GM06990 (cell line): ENCODE measurements at regions not wholly inside any gene's neighbourhood (a gene's known extent, or its start where the extent isn't known, plus 50 kb on each side); places are given as distances from the start of the nearest gene placed in this dataset.

ENCODE experiments used
- DNase-seq: peaks from one replicate; pipeline ENCODE4 v3.0.0-alpha.2; 2011; ENCODE audit not compliant: insufficient read length; ENCODE audit errors: extremely low read depth
- H3K27me3 ChIP-seq: replicated peaks from 2 replicates; pipeline ENCODE4 v1.6.0; 2011; ENCODE audit warnings: low read length; ENCODE audit not compliant: control insufficient read depth, insufficient read depth
- H3K36me3 ChIP-seq: 2 replicates; pipeline ENCODE4 v1.5.1; 2011; ENCODE audit warnings: low read length; ENCODE audit not compliant: control insufficient read depth, insufficient read depth
- H3K4me3 ChIP-seq: replicated peaks from 2 replicates; pipeline ENCODE4 v1.5.1; 2011; ENCODE audit warnings: low read depth, mild to moderate bottlenecking, control low read depth, low read length
- CTCF ChIP-seq: IDR thresholded peaks from 2 replicates; pipeline ENCODE4 v1.5.1; 2011; ENCODE audit warnings: low read length, control low read depth, mild to moderate bottlenecking, inconsistent platforms; ENCODE audit not compliant: insufficient read depth, poor library complexity, severe bottlenecking

- Histone ChIP-seq H3K36me3 (no peaks in the 10 kb centered on the region), H3K27me3 (no peaks in the 10 kb centered on the region), H3K4me3 (no peak overlapping the region)
- DNase-seq, result no peak
- TF ChIP-seq CTCF, result no peak
Observed at GRCh38 chr2:58574873-58575272, 333.7 kb upstream of the FANCL start.

GRCh38 chr2:58572731-58573130 is 331.6 kb upstream of the FANCL start:
- Histone ChIP-seq H3K4me3 (no peak overlapping the region), H3K27me3 (no peaks in the 10 kb centered on the region), H3K36me3 (no peaks in the 10 kb centered on the region)
- no peak for TF ChIP-seq CTCF
- DNase-seq, result no peak

- peak; percentile 78 for TF ChIP-seq CTCF
- H3K27me3 ChIP-seq, result no peaks in the 10 kb centered on the region
- no peak overlapping the region for H3K4me3 ChIP-seq
- DNase-seq, result peak; percentile 35
- no peaks in the 10 kb centered on the region for H3K36me3 ChIP-seq
Observed at GRCh38 chr2:58571181-58571852, 330.2 kb upstream of the FANCL start.

- no peak for TF ChIP-seq CTCF
Observed at GRCh38 chr2:58569475-58570185, 328.5 kb upstream of the FANCL start.

GRCh38 chr2:58568901-58569300 is 327.8 kb upstream of the FANCL start:
- H3K36me3 ChIP-seq, result no peaks in the 10 kb centered on the region
- no peak for TF ChIP-seq CTCF
- no peaks in the 10 kb centered on the region for H3K27me3 ChIP-seq
- H3K4me3 ChIP-seq, result no peak overlapping the region
- DNase-seq, result no peak

More at GRCh38 chr2:58569475-58570185, 328.5 kb upstream of the FANCL start:
- H3K27me3 ChIP-seq, result no peaks in the 10 kb centered on the region
- no peaks in the 10 kb centered on the region for H3K36me3 ChIP-seq
- peak; percentile 17 for DNase-seq
- no peak overlapping the region for H3K4me3 ChIP-seq

- Histone ChIP-seq H3K4me3 (no peak overlapping the region), H3K27me3 (no peaks in the 10 kb centered on the region), H3K36me3 (no peaks in the 10 kb centered on the region)
- DNase-seq, result no peak
- no peak for TF ChIP-seq CTCF
Observed at GRCh38 chr2:58562276-58562675, 321.2 kb upstream of the FANCL start.
